Left kidney (tissue), 1 donor: ENCODE measurements at regions not wholly inside any gene's neighbourhood (a gene's known extent, or its start where the extent isn't known, plus 50 kb on each side); places are given as distances from the start of the nearest gene placed in this dataset.

Experiments
- DNase-seq: peaks from one replicate; pipeline ENCODE4 v3.0.0-alpha.2; 2013

DNA sequence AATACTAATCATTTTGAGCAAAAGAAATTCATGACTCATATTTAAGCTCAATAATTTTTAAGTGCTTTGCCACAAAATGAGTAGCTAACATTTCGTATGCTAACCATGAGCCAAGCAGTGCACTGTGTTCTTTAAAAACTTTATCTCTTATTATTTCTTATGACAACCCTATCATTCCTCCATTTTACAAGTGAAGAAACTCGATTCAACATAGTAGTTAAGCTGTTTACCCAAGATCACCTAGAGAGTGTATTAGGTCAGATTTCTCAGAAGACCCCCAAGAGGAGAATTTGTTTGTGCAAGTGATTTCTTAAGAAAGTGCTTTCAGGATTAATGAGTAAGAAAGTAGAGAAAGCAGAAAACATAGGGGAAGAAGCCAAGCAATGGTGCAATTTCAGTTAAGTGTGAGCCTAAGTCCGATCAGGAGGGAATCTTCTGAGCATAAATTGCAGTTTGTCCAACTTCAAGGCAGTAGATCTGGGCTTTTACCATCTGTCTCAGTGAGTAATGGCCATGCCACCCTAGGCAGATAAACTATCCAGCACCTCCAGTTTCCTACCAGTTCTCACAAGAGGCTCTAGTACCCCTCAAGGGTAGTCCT, 202.7 kb downstream of the SCG2 start:
- no peak for DNase-seq

DNA sequence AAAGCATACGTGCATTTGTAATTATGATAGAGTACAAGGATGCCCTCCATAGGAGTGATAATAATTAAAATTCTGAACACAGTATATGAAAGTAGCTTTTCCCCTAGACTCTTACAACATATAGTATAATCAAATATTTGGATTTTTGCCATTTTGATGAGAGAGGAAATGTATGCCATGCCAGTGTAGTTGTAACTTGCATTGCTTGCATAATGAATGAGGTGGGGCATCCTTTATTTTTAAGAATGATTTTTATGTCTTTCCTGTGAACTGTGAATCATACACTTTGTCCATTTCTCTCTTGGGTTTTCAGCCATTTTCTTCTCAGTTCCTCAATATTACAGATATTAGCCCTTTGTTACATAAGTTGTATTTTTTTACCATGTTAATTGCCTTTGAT, 197.5 kb downstream of the SCG2 start:
- no peak for DNase-seq

GRCh38 chr2:223414646-223415045, 187.5 kb downstream of the SCG2 start:
- DNase-seq = no peak

- no peak for DNase-seq
Observed at GRCh38 chr2:223415071-223415470, 187.1 kb downstream of the SCG2 start.

- no peak for DNase-seq
Observed at GRCh38 chr2:223416815-223417610, 185.1 kb downstream of the SCG2 start.

GRCh38 chr2:223418131-223418530, 184.0 kb downstream of the SCG2 start:
- no peak for DNase-seq

DNA sequence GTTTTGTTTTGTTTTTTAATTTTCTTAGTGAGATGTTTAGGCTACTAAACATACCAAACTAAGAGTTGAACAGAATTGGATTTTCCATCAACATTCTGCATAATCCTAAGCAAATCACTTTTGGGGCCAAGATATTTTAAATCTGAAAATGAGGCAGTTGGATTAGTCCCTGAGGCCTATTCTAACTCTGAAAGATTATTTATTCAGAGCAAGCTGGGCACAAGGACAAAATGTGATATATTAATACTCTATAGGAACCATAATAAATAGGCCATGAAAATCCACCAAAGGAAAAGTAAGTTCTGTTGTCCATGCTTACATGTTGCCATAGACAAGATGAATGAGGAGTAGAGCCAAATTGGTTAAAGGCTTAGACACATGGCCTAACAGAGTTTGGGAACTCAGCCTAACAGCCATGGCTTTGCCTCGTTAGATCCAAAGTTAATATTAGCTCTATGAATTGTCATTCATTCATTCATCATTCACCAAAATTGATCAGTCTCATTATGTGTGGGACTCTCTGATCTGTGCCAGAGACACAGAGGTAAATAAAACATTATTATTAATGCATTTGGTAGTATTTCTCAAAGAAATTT, 183.5 kb downstream of the SCG2 start:
- no peak for DNase-seq

- no peak for DNase-seq
Observed at GRCh38 chr2:223420048-223420447, 182.1 kb downstream of the SCG2 start.

DNA sequence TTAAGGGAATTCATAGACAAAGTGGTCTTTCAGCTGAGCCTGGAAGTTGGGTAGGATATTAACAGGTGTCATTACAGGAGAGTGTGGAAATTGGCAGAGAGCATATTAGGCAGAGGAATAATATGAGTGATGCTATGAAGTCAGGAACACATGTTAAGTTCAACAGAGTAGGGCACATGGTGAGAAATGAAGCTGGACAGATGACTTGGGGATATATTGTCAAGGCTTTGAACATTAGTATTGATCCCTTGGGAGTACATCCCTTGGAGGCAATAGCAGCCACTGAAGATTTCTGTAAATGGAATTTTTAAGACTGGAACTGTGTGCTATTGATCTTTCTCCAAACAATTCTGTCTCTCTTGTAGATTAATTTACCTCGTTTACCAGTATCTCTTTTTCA, 170.7 kb downstream of the SCG2 start:
- no peak for DNase-seq

GRCh38 chr2:223433461-223433860, 168.7 kb downstream of the SCG2 start:
- DNase-seq = no peak

GRCh38 chr2:223437788-223438187, 164.4 kb downstream of the SCG2 start:
- DNase-seq = no peak

DNA sequence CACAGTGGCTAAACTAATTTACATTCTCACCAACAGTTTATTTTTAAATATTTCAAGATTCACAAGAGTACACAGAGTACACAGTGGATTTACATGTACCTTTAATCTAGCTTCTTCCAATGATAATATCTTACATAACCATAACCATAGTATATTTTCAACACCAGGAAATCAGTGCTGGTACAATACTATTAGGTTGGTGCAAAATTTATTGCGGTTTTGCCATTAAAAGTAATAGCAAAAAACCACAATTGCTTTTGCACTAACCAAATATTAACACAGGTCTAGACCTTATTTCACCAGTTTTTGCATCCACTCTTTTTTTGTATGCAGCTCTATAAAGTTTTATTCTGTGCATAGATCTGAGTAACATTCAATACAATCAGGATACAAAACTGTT, 163.0 kb downstream of the SCG2 start:
- DNase-seq = no peak

DNA sequence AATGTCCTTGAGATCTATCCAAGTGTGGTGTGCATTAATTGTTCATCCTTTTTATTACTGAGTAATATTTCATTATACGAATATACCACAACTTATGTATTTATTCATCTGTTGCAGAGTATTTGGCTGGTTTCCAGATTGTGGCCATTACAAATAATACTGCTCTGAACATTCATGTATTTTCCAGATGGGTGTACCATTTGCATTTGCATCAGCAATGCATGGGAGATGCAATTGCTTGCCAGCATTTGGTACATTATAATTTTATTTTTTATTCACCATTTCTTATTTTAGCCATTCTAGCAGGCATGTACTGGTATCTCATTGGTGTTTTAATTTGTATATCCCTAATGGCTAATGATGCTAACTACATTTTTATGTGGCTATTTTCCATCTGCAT, 162.4 kb downstream of the SCG2 start:
- DNase-seq = no peak

DNA sequence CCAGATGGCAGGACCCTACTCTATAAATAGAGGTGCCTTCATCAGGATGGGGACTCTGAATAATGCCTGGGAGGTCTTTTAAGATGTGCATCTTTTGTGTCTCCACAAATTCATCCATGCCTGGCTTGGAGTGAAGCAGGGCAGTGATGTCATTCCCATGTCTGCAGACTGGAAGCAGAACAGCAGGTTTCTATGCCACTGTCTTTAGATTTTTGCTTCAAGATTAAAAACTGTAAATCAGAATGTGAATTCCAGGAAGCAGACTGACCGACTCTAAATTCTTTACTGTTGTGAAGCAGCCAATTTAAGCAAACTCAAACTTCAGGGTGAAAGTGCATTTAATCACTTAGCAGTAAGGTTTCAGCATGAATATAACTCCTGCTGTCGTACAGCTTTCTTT, 159.3 kb downstream of the SCG2 start:
- peak; percentile 19 for DNase-seq

DNA sequence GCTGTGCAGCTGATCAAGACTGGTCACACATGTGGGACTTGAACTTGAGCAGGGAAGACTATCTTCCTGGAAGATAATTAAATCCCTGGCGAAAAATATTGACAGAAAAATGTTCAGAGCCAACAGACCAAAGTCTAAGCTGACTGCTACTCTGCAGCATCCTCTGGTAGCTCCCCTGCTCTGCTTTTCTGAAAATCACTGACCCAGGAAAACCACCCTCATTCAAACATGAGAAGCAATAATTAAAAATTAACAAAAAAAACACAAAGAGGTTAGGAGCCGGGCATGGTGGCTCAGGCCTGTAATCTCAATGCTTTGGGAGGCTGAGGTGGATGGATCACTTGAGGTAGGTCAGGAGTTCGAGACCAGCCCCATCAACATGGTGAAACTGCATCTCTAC, 151.9 kb downstream of the SCG2 start:
- DNase-seq = no peak

DNA sequence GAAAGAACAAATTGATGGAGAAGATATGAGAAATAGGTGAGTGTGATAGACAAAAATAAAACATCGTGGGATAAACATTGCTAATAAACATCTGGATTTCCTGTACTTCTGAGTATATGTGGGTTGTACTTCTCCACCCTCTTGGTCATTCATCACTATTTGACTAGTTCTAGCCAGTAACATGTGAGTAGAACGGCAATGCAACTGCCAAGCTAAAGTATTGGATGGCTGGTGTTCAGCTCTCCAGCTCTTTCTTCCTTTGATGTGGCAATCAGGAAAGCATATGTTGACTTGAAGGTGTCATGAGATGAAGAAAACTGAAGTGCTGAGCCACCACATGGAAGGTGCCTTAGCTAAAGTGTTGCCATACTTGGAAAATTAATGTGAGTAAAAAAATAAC, 144.9 kb downstream of the SCG2 start:
- no peak for DNase-seq

DNA sequence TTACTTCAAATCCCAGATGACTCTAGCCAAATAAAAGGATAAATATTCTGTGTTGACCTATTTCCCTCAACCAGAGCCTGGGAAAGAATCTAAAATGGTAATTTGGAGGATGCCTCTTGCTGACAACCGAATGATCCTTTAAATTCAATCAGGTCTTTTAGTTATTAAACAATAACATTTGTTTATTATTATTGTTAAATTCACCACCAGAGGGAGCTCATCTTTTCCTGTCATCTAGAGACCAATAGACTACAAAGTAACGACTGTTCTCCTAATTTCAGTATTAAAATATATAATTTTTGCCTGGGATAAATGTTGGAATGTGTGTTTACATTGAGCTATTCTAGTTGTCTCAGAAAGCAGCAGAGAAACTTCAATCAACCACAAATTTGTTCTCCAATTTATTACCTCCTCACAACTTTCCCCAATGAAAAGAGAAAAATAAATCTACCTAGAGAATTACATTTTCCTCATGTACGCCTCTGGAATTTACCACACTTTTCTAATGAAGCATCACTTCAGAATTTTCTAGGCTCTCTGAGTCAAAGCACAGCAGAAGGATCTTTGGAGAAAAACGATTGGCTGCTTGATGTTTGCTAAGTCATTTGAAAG, 142.7 kb downstream of the SCG2 start:
- DNase-seq = no peak

- DNase-seq = no peak
Observed at GRCh38 chr2:223460209-223460608, 142.0 kb downstream of the SCG2 start.

DNA sequence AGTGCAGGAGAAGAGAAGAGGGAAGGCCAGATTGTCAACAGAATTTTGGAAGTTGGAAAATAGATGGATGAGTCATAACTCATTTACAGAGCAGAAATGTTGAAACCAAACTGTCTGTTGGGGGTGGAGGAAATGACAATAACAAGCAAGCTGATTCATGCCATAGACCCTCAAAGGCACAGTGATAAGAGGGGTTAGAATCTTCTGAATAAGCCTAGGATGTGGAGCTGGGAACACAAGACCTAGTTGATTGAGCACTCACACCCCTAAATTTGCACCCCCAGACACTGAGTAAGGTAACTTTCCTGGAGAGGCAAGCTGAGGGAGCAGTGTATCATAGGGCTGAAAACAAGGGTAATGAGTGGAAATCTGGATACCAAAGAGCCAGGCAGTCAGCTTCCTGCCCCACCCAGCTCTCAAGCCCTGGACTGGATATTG, 141.4 kb downstream of the SCG2 start:
- DNase-seq = no peak

DNA sequence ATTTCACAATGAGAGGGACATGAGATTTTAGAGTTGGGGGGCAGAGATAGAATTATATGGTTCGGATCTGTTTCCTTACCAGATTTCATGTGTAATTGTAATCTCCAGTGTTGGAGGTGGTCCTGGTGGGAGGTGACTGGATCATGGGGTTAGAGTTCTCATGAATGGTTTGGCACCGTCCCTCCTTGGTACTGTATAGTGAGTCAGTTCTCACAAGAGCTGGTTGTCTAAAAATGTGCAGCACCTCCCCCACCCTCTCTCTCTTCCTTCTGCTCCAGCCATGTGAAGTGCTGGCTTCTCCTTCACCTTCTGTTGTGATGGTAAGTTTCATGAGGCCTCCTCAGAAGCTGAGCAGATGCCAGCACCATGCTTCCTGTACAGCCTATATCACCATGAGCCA, 138.1 kb downstream of the SCG2 start:
- no peak for DNase-seq

GRCh38 chr2:223465793-223466192, 136.4 kb downstream of the SCG2 start:
- DNase-seq = no peak

DNA sequence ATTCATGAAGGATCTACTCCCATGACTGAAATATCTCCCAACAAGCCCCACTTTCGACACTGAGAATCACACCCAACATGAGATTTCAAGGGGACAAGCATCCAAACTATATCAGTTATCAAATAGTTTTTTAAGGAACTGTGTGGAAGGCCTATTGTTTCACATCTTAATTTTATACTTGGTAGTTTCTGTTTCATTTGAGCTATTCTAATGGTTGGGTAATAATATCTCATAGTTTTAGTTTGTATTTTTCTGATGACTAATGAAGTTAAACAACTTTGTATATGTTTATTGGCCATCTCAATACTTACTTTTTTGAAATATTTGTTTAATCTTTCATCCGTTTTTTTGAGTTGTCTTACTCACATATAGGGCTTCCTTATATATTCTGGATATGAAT, 135.0 kb downstream of the SCG2 start:
- DNase-seq = no peak
